ENCODE measurements at regions not wholly inside any gene's neighbourhood (a gene's known extent, or its start where the extent isn't known, plus 50 kb on each side); places are given as distances from the start of the nearest gene placed in this dataset.

- no peak for TF ChIP-seq CTCF (IDR thresholded peaks at IDR 0.05)
- TF ChIP-seq POLR2AphosphoS5 (IDR thresholded peaks at IDR 0.05), result no peak
- TF ChIP-seq EP300 (IDR thresholded peaks at IDR 0.05), result no peak
- no peak for TF ChIP-seq POLR2A (IDR thresholded peaks at IDR 0.05)
These were observed 93.2 kb downstream of the LITAF start for GRCh38 chr16:11493531-11493929.
